HG03039 (cell line): ENCODE measurements at regions not wholly inside any gene's neighbourhood (a gene's known extent, or its start where the extent isn't known, plus 50 kb on each side); places are given as distances from the start of the nearest gene placed in this dataset.
"Not testable (repeated sequence)": the region's sequence is repeated elsewhere in the genome, so short reads cannot be mapped to it uniquely, and the experiment has no call there.

Experiments used
- ATAC-seq: cut with Tn5 transposase; IDR thresholded peaks from one replicate; pipeline ENCODE4 v1.9.1; 2021; ENCODE audit warnings: mild to moderate bottlenecking, moderate library complexity; ENCODE audit not compliant: unreplicated experiment

- ATAC-seq: no peak
Observed at GRCh38 chr2:128413718-128414341, 95.2 kb upstream of the HS6ST1 start.

- ATAC-seq: no peak
Observed at GRCh38 chr2:128414351-128414750, 95.7 kb upstream of the HS6ST1 start.

GRCh38 chr2:128414946-128415778 lies 96.5 kb upstream of the HS6ST1 start:
- ATAC-seq: no peak

- ATAC-seq: no peak
Observed at GRCh38 chr2:128415779-128416061, 97.1 kb upstream of the HS6ST1 start.

- no peak for ATAC-seq
Observed at GRCh38 chr2:128416109-128416785, 97.6 kb upstream of the HS6ST1 start.

GRCh38 chr2:128416806-128417205 lies 98.1 kb upstream of the HS6ST1 start:
- ATAC-seq: no peak

- ATAC-seq: not testable (repeated sequence)
Observed at GRCh38 chr2:128417264-128417663, 98.6 kb upstream of the HS6ST1 start.

GRCh38 chr2:128420131-128420530 lies 101.5 kb upstream of the HS6ST1 start:
- no peak for ATAC-seq

GRCh38 chr2:128420776-128421175 lies 102.1 kb upstream of the HS6ST1 start:
- ATAC-seq: no peak

- no peak for ATAC-seq
Observed at GRCh38 chr2:128421286-128421685, 102.6 kb upstream of the HS6ST1 start.

GRCh38 chr2:128421861-128422311 lies 103.2 kb upstream of the HS6ST1 start:
- ATAC-seq: no peak

- ATAC-seq: no peak
Observed at GRCh38 chr2:128422571-128422970, 103.9 kb upstream of the HS6ST1 start.

- ATAC-seq: no peak
Observed at GRCh38 chr2:128423788-128424165, 105.1 kb upstream of the HS6ST1 start.

GRCh38 chr2:128424406-128425171 lies 105.9 kb upstream of the HS6ST1 start:
- ATAC-seq: no peak

- no peak for ATAC-seq
Observed at GRCh38 chr2:128425216-128425615, 106.5 kb upstream of the HS6ST1 start.

- ATAC-seq: no peak
Observed at GRCh38 chr2:128425731-128426620, 107.3 kb upstream of the HS6ST1 start.

- no peak for ATAC-seq
Observed at GRCh38 chr2:128427413-128427755, 108.7 kb upstream of the HS6ST1 start.

GRCh38 chr2:128428415-128428814 lies 109.7 kb upstream of the HS6ST1 start:
- ATAC-seq: no peak

GRCh38 chr2:128432423-128432822 lies 113.8 kb upstream of the HS6ST1 start:
- ATAC-seq: no peak

- no peak for ATAC-seq
Observed at GRCh38 chr2:128433911-128434550, 115.4 kb upstream of the HS6ST1 start.
